Adrenal gland (tissue), 9 donors: ENCODE measurements at regions not wholly inside any gene's neighbourhood (a gene's known extent, or its start where the extent isn't known, plus 50 kb on each side); places are given as distances from the start of the nearest gene placed in this dataset.

Source experiments
- DNase-seq, 7 donors: peaks; one replicate each; pipeline ENCODE4 v3.0.0-alpha.2; 2019 to 2020
- H3K27ac ChIP-seq, 5 donors: fragments of 200-600 bp; sonication (generic) in 4 of 5; 1 replicate in 3 of 5; 2 replicates in 2 of 5; pipeline versions ENCODE4 v1.5.1 to v1.8.0; 2016 to 2020; ENCODE audit warnings: mild to moderate bottlenecking in 1 of 5
- H3K27me3 ChIP-seq: fragments of 200-600 bp; 2 replicates; pipeline ENCODE4 v1.8.0; 2021
- H3K36me3 ChIP-seq, 2 donors: fragments of 200-600 bp; replicated peaks in 1 of 2; 1 replicate in 1 of 2; 2 replicates in 1 of 2; pipeline versions ENCODE4 v1.5.1 to v1.8.0; 2018 to 2022
- H3K4me1 ChIP-seq, 2 donors: fragments of 200-600 bp; replicated peaks in 1 of 2; 1 replicate in 1 of 2; 2 replicates in 1 of 2; pipeline versions ENCODE4 v1.5.1 to v1.8.0; 2018 to 2021
- H3K4me3 ChIP-seq, 4 donors: fragments of 200-600 bp; sonication (generic) in 3 of 4; one replicate each; pipeline ENCODE4 v1.5.1; 2016 to 2018
- H3K9me3 ChIP-seq, 3 donors: fragments of 200-600 bp; sonication (generic) in 1 of 3; replicated peaks in 1 of 3; 1 replicate in 2 of 3; 2 replicates in 1 of 3; pipeline versions ENCODE4 v1.5.1 to v1.8.0; 2016 to 2021
- CTCF ChIP-seq, 6 experiments: fragments of 450-650 bp in 4 of 6; fragments of 200-600 bp in 2 of 6; sonication (generic) in 1 of 6; IDR thresholded peaks; 1 replicate in 5 of 6; 2 replicates in 1 of 6; pipeline versions ENCODE4 v1.5.1 to v1.8.0; 2016 to 2021; ENCODE audit warnings: antibody characterized with exemption in 6 of 6, mild to moderate bottlenecking in 2 of 6, moderate library complexity in 1 of 6
- POLR2A ChIP-seq, 2 donors: fragments of 450-650 bp; IDR thresholded peaks; one replicate each; pipeline ENCODE4 v1.6.1; 2017; ENCODE audit warnings: antibody characterized with exemption in 2 of 2, mild to moderate bottlenecking in 2 of 2, moderate library complexity in 1 of 2
- WGBS, 4 donors: extraction: QIAGEN DNeasy Blood & Tissue Kit in 2 of 4; methylation state at CpG; one replicate each; pipeline versions ENCODE4 v1.1.5 to v1.1.7; 2013 to 2017; 5-methylcytosine and 5-hydroxymethylcytosine counted together
- intact Hi-C, 2 donors: fragments of 100-400 bp; cut with DNase I; formaldehyde crosslinking; loops; one replicate each; pipeline versions ENCODE4 v1.14.1 to v1.15.0; 2022 to 2023
- donor health status: healthy with polysubstance abuse.
- donor health status: Bipolar disorder and iron deficiency.
- donor health status: DM: yes; HTN: yes; CAD: no.
- donor health status: DM: no; HTN: no; CAD: no.
- donor health status: DM: no; HTN: no; CAD: no.

DNA sequence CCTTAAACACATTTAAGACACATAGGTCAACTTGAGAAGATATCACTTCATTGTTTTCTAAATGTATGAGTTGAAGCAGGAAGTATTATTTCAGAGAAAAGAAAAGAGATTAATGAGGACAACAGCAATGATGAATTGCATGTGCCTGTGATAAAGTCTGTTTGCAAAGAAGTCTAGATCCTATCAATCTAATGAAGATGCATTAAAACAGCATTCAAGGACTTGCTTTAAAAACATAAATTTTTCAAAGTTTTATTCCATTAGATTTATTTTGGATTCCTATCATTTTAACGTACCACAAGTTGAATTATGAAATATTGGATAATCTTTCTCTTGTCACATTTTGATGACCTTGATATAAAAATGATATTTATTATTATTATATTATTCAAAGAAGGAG lies 642.5 kb upstream of the CCDC54 start:
- no peak overlapping the region for H3K4me3 ChIP-seq
- H3K27me3 ChIP-seq = no peaks in the 10 kb centered on the region
- DNase-seq = no peak
- no peak for TF ChIP-seq CTCF (IDR thresholded peaks at IDR 0.05)
- H3K4me1 ChIP-seq = no peaks in the 10 kb centered on the region
- no peak overlapping the region for H3K27ac ChIP-seq
- WGBS, 4 donors = 35 to 56% (median 48%) methylated on average over 1 of the region's 1 CpG
- intact Hi-C loops = no loop called here
- no peaks in the 10 kb centered on the region for H3K9me3 ChIP-seq
- no peaks in the 10 kb centered on the region for H3K36me3 ChIP-seq

DNA sequence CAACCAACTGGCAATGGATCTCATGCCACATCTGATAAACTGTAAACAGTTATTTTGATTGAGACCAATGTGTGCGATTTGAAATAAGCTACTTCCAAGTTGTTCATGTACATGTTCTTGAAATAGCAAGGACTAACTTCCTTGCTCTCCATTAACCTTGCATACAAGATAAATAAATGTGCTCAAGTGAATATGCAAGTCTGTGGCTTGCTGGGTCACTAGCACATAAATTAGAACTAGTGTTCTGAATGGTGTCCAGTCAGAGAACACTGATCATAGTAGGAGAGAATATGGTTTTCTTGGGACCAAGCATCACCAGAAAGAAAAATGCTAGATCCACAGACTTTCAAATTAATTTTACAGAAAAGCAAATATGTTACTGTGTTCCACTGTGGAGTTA lies 640.0 kb upstream of the CCDC54 start:
- Histone ChIP-seq H3K4me3 (no peak overlapping the region), H3K27me3 (no peaks in the 10 kb centered on the region), H3K9me3 (no peaks in the 10 kb centered on the region), H3K36me3 (no peaks in the 10 kb centered on the region), H3K27ac (no peak overlapping the region), H3K4me1 (no peaks in the 10 kb centered on the region)
- 76 to 88% (median 80%) methylated on average over 1 of the region's 1 CpG for WGBS, 4 donors
- TF ChIP-seq POLR2A (IDR thresholded peaks at IDR 0.05) (no peak), CTCF (IDR thresholded peaks at IDR 0.05) (no peak)
- intact Hi-C loops = no loop called here
- no peak for DNase-seq

- Histone ChIP-seq H3K36me3 (no peaks in the 10 kb centered on the region), H3K27me3 (no peaks in the 10 kb centered on the region), H3K27ac (no peak overlapping the region), H3K4me3 (no peak overlapping the region), H3K4me1 (no peaks in the 10 kb centered on the region), H3K9me3 (no peaks in the 10 kb centered on the region)
- no peak for DNase-seq
- intact Hi-C loops = no loop called here
- TF ChIP-seq CTCF (IDR thresholded peaks at IDR 0.05) (no peak), POLR2A (IDR thresholded peaks at IDR 0.05) (no peak)
- WGBS, 4 donors = 61 to 77% (median 68%) methylated on average over 1 of the region's 1 CpG
These were observed 637.1 kb upstream of the CCDC54 start for GRCh38 chr3:106740116-106740515.

DNA sequence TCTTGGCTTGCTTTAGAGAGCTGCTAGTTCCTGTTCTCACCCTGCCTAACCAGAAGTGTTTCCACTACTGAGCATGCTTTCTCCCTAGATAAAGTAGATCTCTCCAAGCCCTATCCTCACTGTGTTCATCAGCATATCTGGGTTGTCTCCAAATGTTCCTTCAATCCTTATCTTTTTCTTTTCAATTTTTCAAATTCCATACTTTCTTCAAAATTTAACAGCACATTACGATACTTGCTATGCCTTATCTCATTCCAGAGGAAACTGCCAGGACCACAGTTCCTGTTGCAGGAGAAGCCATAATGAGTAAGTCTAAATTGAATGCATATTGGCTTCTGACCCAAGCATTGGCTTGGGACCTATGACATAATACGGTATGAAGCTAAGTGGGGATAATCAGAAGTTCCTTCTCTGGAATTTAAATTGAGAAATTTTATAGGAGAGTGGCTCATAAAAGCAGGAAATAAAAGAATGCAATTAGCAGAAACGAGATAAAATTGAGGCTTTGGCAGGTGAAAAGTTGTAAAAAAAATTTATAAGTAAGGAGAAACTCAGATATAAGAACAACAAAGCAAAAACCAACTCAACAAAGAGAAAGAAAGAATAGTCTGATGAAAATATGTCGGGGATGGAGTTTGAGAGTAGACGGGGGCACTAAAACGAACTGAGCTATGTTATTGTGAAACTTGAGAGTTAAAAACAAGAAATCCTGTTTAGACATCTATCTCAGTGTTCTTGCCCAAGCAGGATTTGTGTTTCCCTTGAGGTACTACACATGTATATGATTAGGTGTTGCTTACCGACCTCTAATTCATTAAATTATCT lies 631.7 kb upstream of the CCDC54 start:
- WGBS, 4 donors = 75 to 77% (median 76%) methylated on average over 7 of the region's 7 CpGs
- TF ChIP-seq POLR2A (IDR thresholded peaks at IDR 0.05) (no peak), CTCF (IDR thresholded peaks at IDR 0.05) (no peak)
- Histone ChIP-seq H3K4me1 (no peaks in the 10 kb centered on the region), H3K27ac (no peak overlapping the region), H3K4me3 (no peak overlapping the region), H3K9me3 (no peaks in the 10 kb centered on the region), H3K36me3 (no peaks in the 10 kb centered on the region), H3K27me3 (no peaks in the 10 kb centered on the region)
- intact Hi-C loops = no loop called here
- DNase-seq = no peak
